Left cardiac atrium (tissue), 4 donors: ENCODE measurements at regions not wholly inside any gene's neighbourhood (a gene's known extent, or its start where the extent isn't known, plus 50 kb on each side); places are given as distances from the start of the nearest gene placed in this dataset.
"Not testable (repeated sequence)": the region's sequence is repeated elsewhere in the genome, so short reads cannot be mapped to it uniquely, and the experiment has no call there.

Source experiments
- ATAC-seq, 2 donors: fragments of 200-7000 bp; cut with Tn5 transposase; one replicate each; pipeline ENCODE4 v1.9.1; 2020; ENCODE audit warnings: mild to moderate bottlenecking in 2 of 2, moderate library complexity in 2 of 2
- DNase-seq: peaks from one replicate; pipeline ENCODE4 v3.0.0-alpha.2; 2020
- intact Hi-C, 2 donors: fragments of 100-400 bp; cut with DNase I; formaldehyde crosslinking; loops; one replicate each; pipeline versions ENCODE4 v1.14.1 to v1.15.1; 2022 to 2023
- donor health status: DM: no; HTN: yes; CAD: no.
- donor health status: DM: no; HTN: yes; CAD: no; lungs with severe emphysema.
- donor health status: DM: yes; HTN: yes; CAD: no.
- donor health status: Dilated cardiomyopathy.

GRCh38 chrX:52585892-52586291 lies 68.8 kb downstream of the SSX7 start:
- DNase-seq: no peak
- intact Hi-C loops: no loop called here
- no peak for ATAC-seq

- intact Hi-C loops: no loop called here
- DNase-seq (no peak), ATAC-seq (no peak)
Observed at GRCh38 chrX:52577464-52578173, 60.8 kb upstream of the XAGE1B start.

- intact Hi-C loops: no loop called here
- no peak for DNase-seq
- no peak for ATAC-seq
Observed at GRCh38 chrX:52576946-52577345, 60.1 kb upstream of the XAGE1B start.

GRCh38 chrX:52576474-52576873 lies 59.6 kb upstream of the XAGE1B start:
- intact Hi-C loops: no loop called here
- DNase-seq (no peak), ATAC-seq (no peak)

DNA sequence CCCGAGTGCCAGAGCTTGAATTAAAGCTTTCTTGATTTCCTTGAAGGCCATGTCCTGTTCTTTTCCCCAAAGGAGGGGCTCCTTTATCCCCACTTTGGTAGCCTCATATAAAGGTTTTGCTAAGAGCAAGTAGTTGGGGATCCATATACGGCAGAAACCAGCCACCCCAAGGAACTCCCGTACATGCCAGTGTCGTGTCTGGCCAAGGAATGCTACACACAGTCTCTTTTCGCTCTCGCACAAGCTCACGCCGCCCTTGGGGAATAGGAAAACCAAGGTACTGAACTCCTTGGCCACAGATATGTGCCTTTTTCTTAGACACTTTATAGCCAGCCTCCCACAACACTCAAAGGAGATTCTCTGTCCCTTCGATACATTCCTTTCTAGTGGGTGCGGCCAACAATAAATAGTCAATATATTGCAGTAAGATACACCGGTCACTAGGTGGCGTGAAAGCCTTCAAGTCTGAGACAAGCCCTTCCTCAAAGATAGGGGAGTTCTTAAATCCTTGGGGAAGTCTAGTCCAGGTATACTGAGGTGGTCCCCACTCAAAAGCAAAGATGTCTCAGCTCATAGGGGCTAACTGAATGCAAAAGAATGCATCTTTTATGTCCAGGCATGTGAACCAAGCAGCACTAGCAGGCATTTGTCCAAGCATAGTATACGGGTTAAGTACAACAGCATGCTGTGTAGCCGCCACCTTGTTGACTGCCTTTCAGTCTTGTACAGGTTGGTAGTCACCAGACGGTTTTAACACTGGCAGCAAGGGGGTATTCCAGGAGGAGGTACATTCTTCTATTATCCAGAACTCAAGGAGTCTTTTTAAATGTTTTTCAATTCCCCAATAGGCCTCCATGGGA lies 57.8 kb upstream of the XAGE1B start:
- ATAC-seq: peak in 1 of 2 donors; percentile 43
- intact Hi-C loops: no loop called here
- DNase-seq: no peak

GRCh38 chrX:52568146-52568545 lies 51.3 kb upstream of the XAGE1B start:
- DNase-seq, ATAC-seq, intact Hi-C loops: not testable (repeated sequence)
